ENCODE measurements at regions not wholly inside any gene's neighbourhood (a gene's known extent, or its start where the extent isn't known, plus 50 kb on each side); places are given as distances from the start of the nearest gene placed in this dataset.

- DNase-seq (ENCODE audit: low read depth, low spot score) = no peak
These were observed 62.3 kb upstream of the KLHL29 start for GRCh38 chr2:23322567-23323197.

- no peak for DNase-seq (ENCODE audit: low read depth, low spot score)
These were observed 61.6 kb upstream of the KLHL29 start for GRCh38 chr2:23323198-23323916.

- no peak for DNase-seq (ENCODE audit: low read depth, low spot score)
These were observed 60.9 kb upstream of the KLHL29 start for GRCh38 chr2:23323917-23324680.

GRCh38 chr2:23326330-23326729 is 58.6 kb upstream of the KLHL29 start:
- DNase-seq (ENCODE audit: low read depth, low spot score) = no peak

GRCh38 chr2:23327416-23327815 is 57.6 kb upstream of the KLHL29 start:
- DNase-seq (ENCODE audit: low read depth, low spot score) = no peak

GRCh38 chr2:23327887-23328286 is 57.1 kb upstream of the KLHL29 start:
- DNase-seq (ENCODE audit: low read depth, low spot score) = no peak

GRCh38 chr2:23330214-23330613 is 54.8 kb upstream of the KLHL29 start:
- peak; percentile 31 for DNase-seq (ENCODE audit: low read depth, low spot score)

All from astrocyte of the hippocampus (primary cell).